SU-DHL-6 (cell line): ENCODE measurements at regions not wholly inside any gene's neighbourhood (a gene's known extent, or its start where the extent isn't known, plus 50 kb on each side); places are given as distances from the start of the nearest gene placed in this dataset.

Experiments
- EZH2phosphoT487 ChIP-seq: fragments of 200-600 bp; sonication (generic), shearing (Covaris generic); conservative IDR thresholded peaks from 2 replicates; pipeline ENCODE4 v1.6.1; 2018; ENCODE audit warnings: mild to moderate bottlenecking, antibody characterized with exemption, low read length, moderate library complexity, mixed read lengths
- TF ChIP-seq, protein P1 (sequence below): fragments of 200-600 bp; sonication (generic); IDR thresholded peaks from one replicate; pipeline ENCODE4 v1.5.1; 2017; ENCODE audit warnings: antibody characterized with exemption, mild to moderate bottlenecking, low read length, moderate library complexity; ENCODE audit not compliant: insufficient read depth, poor library complexity, severe bottlenecking

DNA sequence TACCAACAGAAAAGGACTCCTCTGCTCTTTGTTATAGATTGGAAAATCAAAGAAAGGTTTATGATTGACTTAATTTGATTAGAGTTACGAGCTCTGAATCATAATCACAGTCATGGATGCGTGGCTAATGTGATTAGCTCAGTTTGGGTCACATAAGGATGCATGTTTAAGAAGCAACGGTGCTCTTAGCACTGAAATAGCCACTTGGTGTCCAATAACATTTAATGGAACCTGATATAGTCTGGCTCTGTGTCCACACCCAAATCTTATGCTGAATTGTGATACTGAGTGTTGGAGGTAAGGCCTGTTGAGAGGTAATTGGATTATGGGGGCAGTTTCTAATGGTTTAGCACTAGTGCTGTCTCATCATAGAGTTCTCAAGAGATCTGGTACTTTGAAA, 501.6 kb downstream of the SLC6A15 start:
- TF ChIP-seq, protein P1, sequence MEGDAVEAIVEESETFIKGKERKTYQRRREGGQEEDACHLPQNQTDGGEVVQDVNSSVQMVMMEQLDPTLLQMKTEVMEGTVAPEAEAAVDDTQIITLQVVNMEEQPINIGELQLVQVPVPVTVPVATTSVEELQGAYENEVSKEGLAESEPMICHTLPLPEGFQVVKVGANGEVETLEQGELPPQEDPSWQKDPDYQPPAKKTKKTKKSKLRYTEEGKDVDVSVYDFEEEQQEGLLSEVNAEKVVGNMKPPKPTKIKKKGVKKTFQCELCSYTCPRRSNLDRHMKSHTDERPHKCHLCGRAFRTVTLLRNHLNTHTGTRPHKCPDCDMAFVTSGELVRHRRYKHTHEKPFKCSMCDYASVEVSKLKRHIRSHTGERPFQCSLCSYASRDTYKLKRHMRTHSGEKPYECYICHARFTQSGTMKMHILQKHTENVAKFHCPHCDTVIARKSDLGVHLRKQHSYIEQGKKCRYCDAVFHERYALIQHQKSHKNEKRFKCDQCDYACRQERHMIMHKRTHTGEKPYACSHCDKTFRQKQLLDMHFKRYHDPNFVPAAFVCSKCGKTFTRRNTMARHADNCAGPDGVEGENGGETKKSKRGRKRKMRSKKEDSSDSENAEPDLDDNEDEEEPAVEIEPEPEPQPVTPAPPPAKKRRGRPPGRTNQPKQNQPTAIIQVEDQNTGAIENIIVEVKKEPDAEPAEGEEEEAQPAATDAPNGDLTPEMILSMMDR: no peak
- TF ChIP-seq EZH2phosphoT487: no peak
